ENCODE measurements at regions not wholly inside any gene's neighbourhood (a gene's known extent, or its start where the extent isn't known, plus 50 kb on each side); places are given as distances from the start of the nearest gene placed in this dataset.

- no peak for TF ChIP-seq CTCF (IDR thresholded peaks at IDR 0.05)
- TF ChIP-seq POLR2A (IDR thresholded peaks at IDR 0.05) = no peak
- no peak for TF ChIP-seq POLR2AphosphoS5 (IDR thresholded peaks at IDR 0.05)
- no peak for TF ChIP-seq EP300 (IDR thresholded peaks at IDR 0.05; ENCODE audit: low read depth)
These were observed 109.7 kb downstream of the NOL4 start for GRCh38 chr18:34114996-34115395.
